Kidney (tissue), 13 donors: ENCODE measurements at regions not wholly inside any gene's neighbourhood (a gene's known extent, or its start where the extent isn't known, plus 50 kb on each side); places are given as distances from the start of the nearest gene placed in this dataset.

Source experiments
- DNase-seq, 5 donors: peaks; one replicate each; pipeline ENCODE4 v3.0.0-alpha.2; 2013 to 2020
- FAIRE-seq: peaks from 2 replicates; lab custom pipeline; 2012; peaks lifted over from hg19 to GRCh38; lab: Jason Lieb, UNC
- H3K27ac ChIP-seq, 2 donors: one replicate each; pipeline ENCODE4 v1.7.0; 2013; ENCODE audit warnings: low read depth in 2 of 2, low read length in 2 of 2, inconsistent platforms in 1 of 2
- H3K27me3 ChIP-seq: one replicate; pipeline ENCODE4 v1.7.1; 2013; ENCODE audit warnings: low read length, inconsistent platforms; ENCODE audit not compliant: control insufficient read depth, insufficient read depth
- H3K36me3 ChIP-seq, 3 donors: one replicate each; pipeline versions ENCODE4 v1.7.0 to v1.7.1; 2013; ENCODE audit warnings: low read length in 3 of 3, control low read depth in 1 of 3, inconsistent platforms in 1 of 3; ENCODE audit not compliant: insufficient read depth in 3 of 3, control insufficient read depth in 2 of 3
- H3K4me1 ChIP-seq, 3 donors: one replicate each; pipeline versions ENCODE4 v1.7.0 to v1.7.1; 2013; ENCODE audit warnings: low read length in 3 of 3, inconsistent platforms in 1 of 3, low read depth in 1 of 3; ENCODE audit not compliant: control insufficient read depth in 2 of 3, insufficient read depth in 2 of 3
- H3K4me3 ChIP-seq, 3 donors: one replicate each; pipeline versions ENCODE4 v1.7.0 to v1.8.1; 2013; ENCODE audit warnings: low read length in 3 of 3, control low read depth in 1 of 3, inconsistent platforms in 1 of 3
- H3K9ac ChIP-seq, 3 donors: one replicate each; pipeline versions ENCODE4 v1.7.0 to v1.7.1; 2013; ENCODE audit warnings: low read length in 3 of 3, control low read depth in 1 of 3, inconsistent platforms in 1 of 3
- H3K9me3 ChIP-seq, 3 donors: one replicate each; pipeline versions ENCODE4 v1.7.0 to v1.7.1; 2013; ENCODE audit warnings: low read length in 3 of 3, control low read depth in 1 of 3, inconsistent platforms in 1 of 3; ENCODE audit not compliant: control insufficient read depth in 2 of 3, insufficient read depth in 1 of 3
- intact Hi-C: fragments of 100-400 bp; cut with DNase I; formaldehyde crosslinking; loops from one replicate; pipeline ENCODE4 v1.11.1; 2022
- TF ChIP-seq, protein P1 (sequence below): IDR thresholded peaks from 3 replicates; pipeline ENCODE4 v1.5.1; 2012; ENCODE audit warnings: mild to moderate bottlenecking, moderate library complexity, borderline replicate concordance; ENCODE audit not compliant: insufficient read depth; ENCODE audit errors: extremely low read depth
- donor health status: control.
- donor health status: control.
- donor health status: control.
- donor health status: control.
- donor health status: control.
- donor health status: DM: yes; HTN: yes; CAD: no.
- donor health status: Normal renal cell carcinoma (clear cell type).

DNA sequence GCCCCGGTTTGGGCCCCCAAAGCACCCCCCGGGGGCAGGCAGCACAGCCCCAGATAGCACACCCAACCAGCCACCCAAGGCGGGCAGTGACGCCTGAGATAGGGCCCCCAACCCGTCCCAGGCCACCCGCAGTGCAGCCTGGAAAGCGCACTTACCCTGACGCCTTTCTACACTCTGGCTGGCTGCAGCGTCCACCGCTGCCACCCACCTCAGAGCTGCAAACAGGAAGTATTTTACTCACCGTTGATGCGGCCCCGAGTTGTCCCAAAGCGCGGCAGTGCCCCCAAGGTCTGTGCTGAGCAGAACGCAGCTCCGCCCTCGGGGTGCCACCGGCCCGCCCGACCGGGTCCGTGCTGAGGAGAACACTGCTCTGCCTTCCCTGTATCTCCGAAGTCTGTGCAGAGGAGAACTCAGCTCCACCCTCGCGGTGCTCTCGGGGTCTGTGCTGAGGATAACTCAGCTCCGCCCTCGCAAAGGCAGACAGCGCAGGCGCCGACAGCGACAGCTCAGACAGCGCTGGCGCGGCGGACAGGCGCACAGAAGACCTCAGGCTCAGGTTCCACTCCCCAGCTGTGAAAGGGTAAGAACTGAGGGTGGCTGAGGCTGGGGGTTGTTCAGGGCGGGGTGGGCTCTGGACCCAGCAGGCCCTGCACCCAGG is 786.9 kb downstream of the CDY1 start:
- intact Hi-C loops, result no loop called here
- no peaks in the 10 kb centered on the region for H3K27me3 ChIP-seq
- H3K4me1 ChIP-seq, result no peaks in the 10 kb centered on the region
- H3K27ac ChIP-seq, result no peak overlapping the region
- DNase-seq, result no peak
- FAIRE-seq, result no peak
- H3K9me3 ChIP-seq, result no peaks in the 10 kb centered on the region
- H3K9ac ChIP-seq, result no peak overlapping the region
- no peak overlapping the region for H3K4me3 ChIP-seq
- TF ChIP-seq, protein P1, sequence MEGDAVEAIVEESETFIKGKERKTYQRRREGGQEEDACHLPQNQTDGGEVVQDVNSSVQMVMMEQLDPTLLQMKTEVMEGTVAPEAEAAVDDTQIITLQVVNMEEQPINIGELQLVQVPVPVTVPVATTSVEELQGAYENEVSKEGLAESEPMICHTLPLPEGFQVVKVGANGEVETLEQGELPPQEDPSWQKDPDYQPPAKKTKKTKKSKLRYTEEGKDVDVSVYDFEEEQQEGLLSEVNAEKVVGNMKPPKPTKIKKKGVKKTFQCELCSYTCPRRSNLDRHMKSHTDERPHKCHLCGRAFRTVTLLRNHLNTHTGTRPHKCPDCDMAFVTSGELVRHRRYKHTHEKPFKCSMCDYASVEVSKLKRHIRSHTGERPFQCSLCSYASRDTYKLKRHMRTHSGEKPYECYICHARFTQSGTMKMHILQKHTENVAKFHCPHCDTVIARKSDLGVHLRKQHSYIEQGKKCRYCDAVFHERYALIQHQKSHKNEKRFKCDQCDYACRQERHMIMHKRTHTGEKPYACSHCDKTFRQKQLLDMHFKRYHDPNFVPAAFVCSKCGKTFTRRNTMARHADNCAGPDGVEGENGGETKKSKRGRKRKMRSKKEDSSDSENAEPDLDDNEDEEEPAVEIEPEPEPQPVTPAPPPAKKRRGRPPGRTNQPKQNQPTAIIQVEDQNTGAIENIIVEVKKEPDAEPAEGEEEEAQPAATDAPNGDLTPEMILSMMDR, result no peak
- H3K36me3 ChIP-seq, result no peaks in the 10 kb centered on the region

DNA sequence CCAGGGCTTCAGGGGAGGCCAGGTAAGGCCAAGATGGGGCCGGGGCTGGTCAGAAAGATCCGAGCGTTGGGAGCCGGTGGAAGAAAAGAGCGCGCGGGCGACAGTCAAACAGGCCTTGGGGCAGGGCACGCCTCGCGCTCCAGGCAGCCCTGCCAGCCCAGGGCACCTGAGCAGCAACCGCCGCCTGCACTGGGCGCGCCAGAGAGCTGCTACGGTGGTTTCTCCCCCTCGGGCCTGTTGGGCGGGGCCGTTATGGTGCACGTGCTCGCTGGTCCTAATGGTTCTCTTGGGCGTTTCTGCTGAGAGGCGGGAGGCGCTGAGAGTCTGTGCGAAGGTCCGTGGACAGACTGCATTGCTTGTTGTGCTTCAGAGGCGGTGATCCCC is 787.4 kb downstream of the CDY1 start:
- FAIRE-seq, result no peak
- no peaks in the 10 kb centered on the region for H3K4me1 ChIP-seq
- H3K9me3 ChIP-seq, result no peaks in the 10 kb centered on the region
- DNase-seq, result no peak
- no peak overlapping the region for H3K9ac ChIP-seq
- TF ChIP-seq, protein P1, result no peak
- no peaks in the 10 kb centered on the region for H3K36me3 ChIP-seq
- intact Hi-C loops, result no loop called here
- H3K27me3 ChIP-seq, result no peaks in the 10 kb centered on the region
- no peak overlapping the region for H3K27ac ChIP-seq
- no peak overlapping the region for H3K4me3 ChIP-seq
